ENCODE measurements at regions not wholly inside any gene's neighbourhood (a gene's known extent, or its start where the extent isn't known, plus 50 kb on each side); places are given as distances from the start of the nearest gene placed in this dataset.

DNA sequence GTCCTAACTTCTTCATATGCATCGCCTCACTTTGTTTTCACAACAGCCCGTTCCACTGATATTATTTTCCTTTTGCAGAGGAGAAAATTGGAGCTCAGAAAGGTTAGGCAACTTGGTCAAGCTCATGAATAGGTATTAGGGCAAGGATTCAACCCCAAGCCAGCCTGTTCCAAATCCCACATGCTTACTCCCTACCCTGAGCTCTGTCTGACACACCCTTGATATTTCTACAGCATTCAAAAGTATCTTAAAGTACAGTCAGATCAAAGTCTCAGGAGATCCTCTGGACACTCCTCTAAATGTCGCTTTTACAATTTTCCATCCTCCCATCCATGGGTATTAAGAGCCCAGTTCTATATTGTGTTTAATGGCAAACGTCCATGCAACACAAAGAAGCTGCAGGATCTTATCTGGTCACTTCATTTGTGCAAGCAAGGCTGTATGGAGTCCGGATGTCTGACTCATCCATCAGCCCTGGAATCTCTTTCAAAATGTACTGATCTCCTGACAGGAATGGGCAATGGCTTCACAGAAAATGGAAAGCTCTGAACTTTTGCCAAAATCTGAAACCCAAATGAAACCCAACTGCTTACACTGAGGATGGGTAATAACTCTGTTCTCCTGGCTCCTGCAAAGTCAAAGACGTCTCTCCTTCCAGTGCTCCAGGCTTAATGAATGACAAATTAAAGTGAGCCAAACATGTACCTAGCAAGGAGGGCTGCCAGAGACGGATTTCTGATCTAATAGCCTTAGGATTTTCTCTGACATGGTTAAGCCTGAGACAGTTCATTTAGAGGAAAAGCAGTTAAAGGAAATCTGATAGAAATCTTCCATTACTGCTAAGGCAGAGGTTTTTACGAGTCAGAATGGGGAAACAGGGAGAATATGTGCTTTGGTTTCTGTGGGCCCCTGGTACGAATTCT, 230.9 kb upstream of the RORA start:
- DNase-seq, result peak; percentile 14 to 55

GRCh38 chr15:61457050-61457733, 228.1 kb upstream of the RORA start:
- DNase-seq, result no peak

- no peak for DNase-seq
These were observed 220.1 kb upstream of the RORA start for GRCh38 chr15:61449186-61449702.

DNA sequence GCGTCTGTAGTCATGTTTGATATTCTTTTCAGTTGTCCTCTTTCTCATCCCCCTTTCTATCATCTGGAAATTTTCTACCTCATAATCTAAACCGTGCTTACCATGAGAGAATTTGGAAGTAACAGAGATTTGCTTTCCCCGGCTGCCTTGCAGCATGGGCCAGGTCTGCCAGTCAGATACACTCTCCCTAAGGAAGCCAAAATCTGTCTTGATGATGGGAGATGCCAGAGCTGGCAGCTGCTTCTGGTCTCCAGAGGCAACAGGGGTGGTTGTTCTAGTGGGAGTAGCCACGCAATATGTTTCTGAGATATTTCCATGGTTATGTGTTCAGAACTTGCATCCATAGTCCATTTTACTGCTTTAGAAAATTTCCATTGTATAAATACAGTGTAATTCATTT, 218.9 kb upstream of the RORA start:
- DNase-seq, result no peak

- no peak for DNase-seq
These were observed 215.5 kb upstream of the RORA start for GRCh38 chr15:61444585-61444984.

DNA sequence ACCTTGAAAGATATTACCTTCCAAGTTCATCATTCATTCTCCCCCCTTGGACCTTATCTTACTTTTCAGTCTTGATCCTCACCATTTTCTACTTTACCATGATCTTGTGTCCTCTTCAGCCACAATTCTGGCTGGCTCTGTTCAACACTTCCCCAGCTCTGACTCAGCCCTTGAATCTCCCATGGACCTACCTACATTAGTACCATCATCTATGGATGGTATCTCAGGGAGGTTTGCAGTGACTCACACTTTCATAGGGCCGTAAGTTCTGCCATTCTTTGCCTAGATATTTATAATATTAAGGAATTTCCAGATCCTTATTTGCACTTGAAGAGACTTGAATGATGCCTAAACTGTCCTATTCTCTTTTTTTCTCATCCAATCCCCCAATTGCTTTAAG, 213.7 kb upstream of the RORA start:
- DNase-seq, result no peak

DNA sequence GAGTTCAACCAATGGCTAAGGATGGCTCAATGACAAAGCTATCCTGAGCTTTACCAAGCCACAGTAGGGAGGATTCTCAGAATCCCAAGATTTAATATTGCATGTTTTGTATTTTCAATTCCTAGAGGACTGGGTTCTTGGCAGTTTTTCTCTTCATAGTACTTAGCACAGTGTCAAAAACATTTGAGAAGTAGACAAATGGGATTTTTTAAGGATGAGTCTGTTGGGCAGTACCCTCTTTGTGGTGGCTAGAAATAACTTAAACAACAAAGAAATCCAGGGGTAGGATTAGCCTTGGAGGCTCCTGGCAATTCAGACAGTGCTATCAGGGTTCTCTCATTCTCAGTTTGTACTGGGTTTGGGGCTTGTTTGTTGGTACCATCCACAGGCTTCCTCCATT, 212.8 kb upstream of the RORA start:
- no peak for DNase-seq

DNA sequence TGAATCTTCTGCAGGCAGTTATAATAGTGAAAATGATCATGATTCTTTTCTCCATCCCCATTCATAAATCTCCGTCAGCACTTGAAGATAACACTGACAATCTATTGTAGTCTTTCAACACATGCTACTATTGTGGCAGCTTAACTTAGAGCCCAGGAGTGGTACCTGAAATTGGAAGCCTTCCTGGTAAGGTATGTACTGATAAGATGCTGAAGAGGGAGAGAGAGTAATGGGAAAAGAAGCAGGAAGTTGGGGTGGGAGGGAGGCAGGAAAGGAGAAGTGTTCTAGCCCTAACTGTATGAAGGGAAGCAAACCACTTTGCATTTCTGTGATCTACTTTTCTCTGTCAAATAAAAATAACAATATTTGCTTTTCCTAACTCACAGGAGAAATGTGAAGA, 197.4 kb upstream of the RORA start:
- no peak for DNase-seq

DNA sequence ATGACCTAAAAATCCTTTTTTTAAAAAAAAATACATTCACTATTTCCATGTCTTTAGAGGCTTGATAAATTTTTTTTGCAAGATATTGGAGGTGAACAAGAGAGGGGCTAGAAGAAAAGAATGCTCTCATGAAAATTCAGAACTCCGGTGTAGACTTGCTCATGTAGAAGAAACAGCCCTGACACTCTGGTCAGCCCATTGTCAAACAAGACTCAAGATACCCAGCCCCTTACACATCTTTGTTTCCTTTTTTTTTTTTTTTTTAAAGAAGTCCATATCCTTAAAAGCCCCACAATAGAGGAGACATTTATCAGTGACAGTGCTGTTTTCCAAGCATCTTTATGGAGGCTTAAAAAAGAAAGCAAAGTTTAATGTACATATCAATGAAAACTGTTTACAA, 196.8 kb upstream of the RORA start:
- DNase-seq, result no peak

DNA sequence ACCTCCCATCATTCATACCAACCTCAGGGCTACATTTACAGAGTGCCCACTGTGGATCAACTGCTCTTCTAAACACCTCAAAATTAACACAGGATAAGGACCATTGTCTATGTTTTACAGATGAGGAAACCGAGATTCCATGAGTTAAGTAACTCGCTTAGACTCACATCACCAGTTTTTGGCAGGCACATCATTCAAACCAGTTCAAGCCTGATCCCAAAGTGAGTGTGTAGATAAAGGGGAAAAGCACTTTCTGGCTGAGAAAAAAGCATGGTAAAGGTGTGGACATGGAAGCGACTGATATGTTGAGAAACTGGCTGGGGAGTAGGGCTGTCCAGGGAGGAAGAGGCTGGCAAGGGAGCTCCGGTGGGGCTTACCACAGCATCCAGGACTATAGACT, 193.7 kb upstream of the RORA start:
- no peak for DNase-seq

DNA sequence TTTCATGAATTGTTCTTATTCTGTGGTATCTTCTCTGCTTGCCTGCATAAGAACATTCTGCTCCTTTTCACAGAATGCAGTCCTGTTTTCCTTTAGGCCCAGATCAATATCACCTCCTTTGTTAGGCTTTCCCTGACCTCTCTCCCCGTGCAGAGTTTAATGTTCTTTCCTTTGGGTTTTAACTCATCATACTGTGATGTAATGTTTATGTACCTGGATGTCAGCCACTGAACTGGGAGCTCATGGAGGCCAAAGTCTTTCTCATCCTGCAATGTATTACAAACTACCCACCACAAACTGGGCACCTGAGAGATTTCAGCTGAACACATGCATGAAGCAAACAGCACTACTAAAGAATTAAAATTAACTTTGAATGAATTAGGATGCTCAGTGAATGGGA, 192.8 kb upstream of the RORA start:
- no peak for DNase-seq

GRCh38 chr15:61421470-61421869, 192.4 kb upstream of the RORA start:
- DNase-seq, result no peak

- no peak for DNase-seq
These were observed 191.4 kb upstream of the RORA start for GRCh38 chr15:61420546-61420945.

- DNase-seq, result no peak
These were observed 186.6 kb upstream of the RORA start for GRCh38 chr15:61415617-61416120.

- no peak for DNase-seq
These were observed 182.9 kb upstream of the RORA start for GRCh38 chr15:61411902-61412510.

DNA sequence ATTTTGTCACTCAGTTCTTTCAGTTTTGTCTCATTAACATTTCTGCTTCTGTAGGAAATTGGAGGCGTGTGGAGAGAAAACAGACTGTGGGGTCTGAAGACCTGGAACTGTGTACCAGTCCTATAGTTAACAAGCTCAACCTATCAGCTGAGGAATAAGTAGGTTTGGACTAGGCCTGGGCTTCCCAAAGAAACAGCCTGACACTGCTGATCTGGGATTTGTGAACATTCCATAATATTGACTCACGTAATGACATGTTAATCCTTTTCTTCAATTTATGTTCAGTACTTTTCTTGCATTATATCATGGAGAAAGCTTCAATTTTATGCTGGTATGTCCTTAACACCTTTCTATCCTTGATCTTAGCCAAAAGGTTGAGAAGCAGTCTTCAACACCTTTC, 181.6 kb upstream of the RORA start:
- DNase-seq, result no peak

DNA sequence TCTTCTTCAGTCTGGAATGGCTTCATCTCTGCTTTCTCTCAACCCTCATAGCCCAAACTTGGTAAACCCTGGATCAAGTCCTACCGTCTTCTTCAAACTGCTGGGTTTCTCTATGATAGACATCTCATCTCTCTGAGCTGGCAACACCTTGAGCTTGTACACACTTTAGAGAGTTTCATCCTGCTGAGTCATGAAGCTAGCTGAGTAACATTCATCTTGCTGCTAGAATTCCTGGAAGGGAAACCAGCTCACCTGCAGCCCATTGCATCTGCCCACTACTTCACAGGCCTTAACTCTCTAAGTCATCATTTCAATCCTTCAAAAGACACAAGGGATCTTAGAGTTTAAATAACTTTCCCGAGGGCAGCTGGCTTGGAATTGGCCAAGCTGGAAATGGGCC, 175.5 kb upstream of the RORA start:
- DNase-seq, result no peak

DNA sequence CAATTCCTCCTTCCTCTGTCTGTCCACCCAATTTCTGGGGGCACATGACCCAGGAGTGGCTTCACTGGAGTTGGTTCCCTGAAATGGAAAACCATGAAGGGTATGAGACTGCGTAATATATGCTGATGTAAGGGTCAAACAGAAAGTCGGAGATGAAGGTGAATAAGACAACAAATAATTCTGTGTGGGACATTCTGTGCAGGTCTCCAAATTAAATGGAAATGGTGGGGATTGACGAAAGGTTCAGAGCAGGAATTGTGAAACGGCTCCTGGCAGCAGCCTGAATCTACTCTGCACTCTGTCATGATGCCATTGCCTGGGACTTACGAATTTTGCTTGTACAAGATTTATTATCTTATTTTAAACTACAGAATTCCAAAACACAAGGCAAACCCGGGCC, 174.8 kb upstream of the RORA start:
- DNase-seq, result no peak

DNA sequence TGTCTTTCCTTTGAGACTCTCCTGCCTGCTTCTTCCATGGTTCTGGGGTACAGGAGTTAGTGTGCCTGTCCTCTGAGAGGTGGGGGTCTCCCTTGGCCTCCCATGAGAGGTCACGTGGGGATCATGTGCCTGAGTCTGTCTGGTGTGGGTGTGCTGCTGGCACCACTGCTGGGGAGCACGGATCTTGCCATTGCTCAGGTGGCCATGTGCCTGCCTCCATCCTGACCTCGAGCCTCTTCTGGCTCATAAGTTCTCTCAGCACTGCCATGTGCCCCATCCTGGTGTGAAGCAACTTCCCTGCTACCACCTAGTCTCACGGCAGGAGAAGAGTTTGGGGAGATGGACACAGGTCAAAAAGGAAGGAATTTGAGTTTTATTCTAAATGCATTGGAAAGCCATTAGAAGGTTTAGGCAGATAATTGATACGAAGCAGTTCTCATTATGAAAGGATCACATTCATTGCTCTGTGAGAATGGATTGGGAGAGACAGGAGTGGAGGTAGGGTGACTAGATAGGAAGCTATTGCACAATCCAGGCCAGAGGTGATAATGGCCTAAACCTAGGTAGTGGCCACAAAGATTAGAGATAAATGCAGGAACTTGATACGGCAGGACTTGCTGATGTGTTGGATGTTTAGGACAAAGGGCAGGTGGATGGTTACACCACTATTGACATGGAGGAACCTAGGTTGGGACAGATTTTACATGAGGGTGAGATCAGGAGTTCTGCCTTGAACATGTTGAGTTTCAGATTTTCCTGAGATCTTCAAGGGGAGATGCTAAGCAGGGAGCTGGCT, 173.0 kb upstream of the RORA start:
- no peak for DNase-seq

DNA sequence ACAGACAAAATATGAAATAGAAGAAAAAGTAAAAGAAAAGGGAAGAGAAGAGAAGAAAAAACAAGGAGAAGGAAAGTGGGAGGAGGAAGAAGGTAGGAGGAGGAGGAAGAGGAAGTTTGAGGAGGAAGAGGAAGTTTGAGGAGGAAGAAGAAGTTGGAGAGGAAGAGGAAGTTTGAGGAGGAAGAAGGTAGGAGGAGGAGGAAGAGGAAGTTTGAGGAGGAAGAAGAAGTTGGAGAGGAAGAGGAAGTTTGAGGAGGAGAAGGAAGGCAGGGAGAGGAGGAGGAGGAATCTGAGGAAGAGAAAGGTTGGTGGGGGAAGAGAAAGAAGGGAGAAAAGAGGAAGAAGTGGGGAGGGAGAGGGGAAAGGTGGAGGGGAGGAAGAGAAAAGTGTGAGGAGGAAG, 169.2 kb upstream of the RORA start:
- no peak for DNase-seq

GRCh38 chr15:61396235-61396919, 167.3 kb upstream of the RORA start:
- no peak for DNase-seq

DNA sequence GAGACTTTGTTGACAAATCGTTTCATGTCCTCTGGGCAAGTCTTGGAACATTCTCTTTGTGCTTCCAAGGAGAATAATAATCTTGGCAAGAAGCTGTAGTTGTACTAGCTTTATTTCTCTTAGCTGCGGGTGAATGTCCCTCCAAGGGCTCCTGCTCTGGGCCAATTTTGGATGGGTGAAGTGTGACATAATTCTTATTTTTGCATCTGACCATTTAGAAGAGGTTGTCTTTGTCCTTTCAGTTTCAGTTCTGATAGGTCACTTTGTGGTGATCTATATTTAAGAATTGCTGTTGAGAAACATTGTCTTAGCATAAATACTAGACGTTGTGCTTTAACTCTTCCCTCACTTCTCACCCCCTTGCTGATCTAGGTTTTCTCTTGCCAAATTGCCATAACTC, 164.8 kb upstream of the RORA start:
- no peak for DNase-seq
